DND-41 (cell line): ENCODE measurements at regions not wholly inside any gene's neighbourhood (a gene's known extent, or its start where the extent isn't known, plus 50 kb on each side); places are given as distances from the start of the nearest gene placed in this dataset.

Experiments used
- ATAC-seq: fragments of 200-7000 bp; cut with Tn5 transposase; 3 replicates; pipeline ENCODE4 v1.9.1; 2021; ENCODE audit warnings: low read depth; ENCODE audit not compliant: insufficient read depth
- DNase-seq: peaks from one replicate; pipeline ENCODE4 v3.0.0-alpha.2; 2020
- H2AFZ ChIP-seq: 2 replicates; pipeline ENCODE4 v1.6.0; 2012; ENCODE audit warnings: low read depth, low read length
- H3K27ac ChIP-seq: 2 replicates; pipeline ENCODE4 v1.5.1; 2012; ENCODE audit warnings: low read length, inconsistent platforms
- H3K27me3 ChIP-seq: fragments of 200-600 bp; sonication (generic); 2 replicates; pipeline ENCODE4 v1.6.0; 2012; ENCODE audit warnings: low read length, mild to moderate bottlenecking, inconsistent platforms; ENCODE audit not compliant: insufficient read depth, poor library complexity
- H3K36me3 ChIP-seq: 2 replicates; pipeline ENCODE4 v1.5.1; 2012; ENCODE audit warnings: low read length, inconsistent platforms; ENCODE audit not compliant: insufficient read depth
- H3K4me1 ChIP-seq: 2 replicates; pipeline ENCODE4 v1.5.1; 2012; ENCODE audit warnings: mild to moderate bottlenecking, low read length; ENCODE audit not compliant: insufficient read depth
- H3K4me2 ChIP-seq: 2 replicates; pipeline ENCODE4 v1.6.0; 2012; ENCODE audit warnings: mild to moderate bottlenecking, moderate library complexity, low read length, inconsistent platforms; ENCODE audit not compliant: insufficient read depth
- H3K4me3 ChIP-seq, 2 experiments: fragments of 200-600 bp in 1 of 2; shearing (Covaris generic) in 1 of 2; 2 replicates each; pipeline ENCODE4 v1.5.1; 2012 to 2016; ENCODE audit warnings: inconsistent platforms in 2 of 2, low read length in 2 of 2, mild to moderate bottlenecking in 2 of 2, low read depth in 1 of 2, moderate library complexity in 1 of 2
- H3K79me2 ChIP-seq: 2 replicates; pipeline ENCODE4 v1.6.0; 2012; ENCODE audit warnings: low read length, inconsistent platforms; ENCODE audit not compliant: insufficient read depth
- H3K9ac ChIP-seq: 2 replicates; pipeline ENCODE4 v1.6.0; 2012; ENCODE audit warnings: low read depth, mild to moderate bottlenecking, inconsistent platforms, low read length, moderate library complexity
- H3K9me3 ChIP-seq: 2 replicates; pipeline ENCODE4 v1.5.1; 2012; ENCODE audit warnings: low read length, moderate library complexity, mild to moderate bottlenecking, inconsistent platforms; ENCODE audit not compliant: insufficient read depth, severe bottlenecking
- H4K20me1 ChIP-seq: 2 replicates; pipeline ENCODE4 v1.6.0; 2012; ENCODE audit warnings: low read length; ENCODE audit not compliant: insufficient read depth
- EZH2 ChIP-seq: IDR thresholded peaks from 3 replicates; pipeline ENCODE4 v1.6.1; 2012; ENCODE audit warnings: borderline replicate concordance, low read depth, mild to moderate bottlenecking, moderate library complexity, low read length, inconsistent platforms; ENCODE audit not compliant: severe bottlenecking
- TF ChIP-seq, protein P1 (sequence below): IDR thresholded peaks from 2 replicates; pipeline ENCODE4 v1.5.1; 2012; ENCODE audit warnings: borderline replicate concordance, low read length, moderate library complexity, mild to moderate bottlenecking; ENCODE audit not compliant: poor library complexity, severe bottlenecking; ENCODE audit errors: extremely low read depth

DNA sequence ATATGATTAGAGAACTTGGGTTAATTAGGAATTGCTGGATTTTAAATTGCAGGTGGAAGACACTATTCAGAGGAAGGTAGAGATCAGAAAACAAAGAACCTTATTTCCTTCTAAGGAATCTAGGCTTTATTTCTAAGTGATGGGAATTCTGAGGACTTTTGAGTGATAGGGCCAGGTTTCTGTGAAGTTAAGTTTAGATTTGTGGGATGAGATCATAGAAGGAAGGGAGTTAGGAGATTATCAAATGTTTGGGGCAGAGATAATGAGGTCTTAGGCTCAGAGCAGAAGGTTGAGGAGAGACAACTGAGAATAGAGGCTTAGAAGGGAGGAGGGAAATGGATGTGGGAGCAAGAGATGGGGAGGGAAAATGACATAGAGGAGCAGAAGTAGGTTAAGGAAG is 109.7 kb upstream of the MMS22L start:
- H3K9ac ChIP-seq: no peak overlapping the region
- H3K36me3 ChIP-seq: no peaks in the 10 kb centered on the region
- H3K79me2 ChIP-seq: no peaks in the 10 kb centered on the region
- peaks cover 6% of the 10 kb centered on the region for H3K27me3 ChIP-seq
- no peak overlapping the region for H3K4me2 ChIP-seq
- no peaks in the 10 kb centered on the region for H4K20me1 ChIP-seq
- H3K4me1 ChIP-seq: no peaks in the 10 kb centered on the region
- no peak for ATAC-seq
- no peak overlapping the region for H2AFZ ChIP-seq
- H3K9me3 ChIP-seq: no peaks in the 10 kb centered on the region
- H3K27ac ChIP-seq: no peak overlapping the region
- no peak overlapping the region for H3K4me3 ChIP-seq
- no peak for DNase-seq
- TF ChIP-seq, protein P1, sequence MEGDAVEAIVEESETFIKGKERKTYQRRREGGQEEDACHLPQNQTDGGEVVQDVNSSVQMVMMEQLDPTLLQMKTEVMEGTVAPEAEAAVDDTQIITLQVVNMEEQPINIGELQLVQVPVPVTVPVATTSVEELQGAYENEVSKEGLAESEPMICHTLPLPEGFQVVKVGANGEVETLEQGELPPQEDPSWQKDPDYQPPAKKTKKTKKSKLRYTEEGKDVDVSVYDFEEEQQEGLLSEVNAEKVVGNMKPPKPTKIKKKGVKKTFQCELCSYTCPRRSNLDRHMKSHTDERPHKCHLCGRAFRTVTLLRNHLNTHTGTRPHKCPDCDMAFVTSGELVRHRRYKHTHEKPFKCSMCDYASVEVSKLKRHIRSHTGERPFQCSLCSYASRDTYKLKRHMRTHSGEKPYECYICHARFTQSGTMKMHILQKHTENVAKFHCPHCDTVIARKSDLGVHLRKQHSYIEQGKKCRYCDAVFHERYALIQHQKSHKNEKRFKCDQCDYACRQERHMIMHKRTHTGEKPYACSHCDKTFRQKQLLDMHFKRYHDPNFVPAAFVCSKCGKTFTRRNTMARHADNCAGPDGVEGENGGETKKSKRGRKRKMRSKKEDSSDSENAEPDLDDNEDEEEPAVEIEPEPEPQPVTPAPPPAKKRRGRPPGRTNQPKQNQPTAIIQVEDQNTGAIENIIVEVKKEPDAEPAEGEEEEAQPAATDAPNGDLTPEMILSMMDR: no peak
- no peak for TF ChIP-seq EZH2

DNA sequence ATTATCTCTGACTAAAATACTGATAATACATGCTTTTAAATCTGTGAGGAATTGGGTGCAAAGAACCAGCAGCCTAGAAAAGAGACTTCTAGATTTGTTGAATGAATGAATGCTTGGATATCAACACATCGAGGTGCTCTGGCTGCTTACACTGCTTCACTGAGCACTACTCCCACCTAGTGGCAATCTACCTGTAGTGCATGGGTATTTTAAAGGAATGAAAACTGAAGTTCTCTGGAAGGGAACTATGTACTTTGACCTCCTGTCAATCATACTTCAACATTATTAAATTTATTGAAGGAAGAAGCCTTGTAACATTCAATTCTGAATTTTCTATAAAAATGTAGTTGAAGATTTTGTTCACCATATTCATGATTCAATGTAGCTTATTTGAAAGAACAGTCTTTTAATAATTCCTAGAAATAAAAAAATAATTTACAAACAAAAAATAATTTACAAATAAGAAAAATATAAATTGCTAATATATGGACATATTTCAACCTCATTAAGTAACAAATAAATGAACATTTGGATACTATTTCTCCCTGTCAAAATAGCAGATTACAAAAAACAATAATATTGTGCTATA is 111.2 kb upstream of the MMS22L start:
- Histone ChIP-seq H4K20me1 (no peaks in the 10 kb centered on the region), H3K4me3 (no peak overlapping the region), H2AFZ (no peak overlapping the region), H3K79me2 (no peaks in the 10 kb centered on the region), H3K4me1 (no peaks in the 10 kb centered on the region), H3K27me3 (peaks cover 5% of the 10 kb centered on the region), H3K4me2 (no peak overlapping the region), H3K9me3 (no peaks in the 10 kb centered on the region), H3K36me3 (no peaks in the 10 kb centered on the region), H3K9ac (no peak overlapping the region), H3K27ac (no peak overlapping the region)
- DNase-seq (peak; percentile 39), ATAC-seq (peak; percentile 67; the same call in 2 of the 3 replicates)
- TF ChIP-seq, protein P1: peak; percentile 86
- no peak for TF ChIP-seq EZH2

- TF ChIP-seq EZH2: no peak
- TF ChIP-seq, protein P1: no peak
- no peaks in the 10 kb centered on the region for H4K20me1 ChIP-seq
Observed at GRCh38 chr6:97396880-97397279, 113.9 kb upstream of the MMS22L start.

GRCh38 chr6:97399208-97399607 is 116.2 kb upstream of the MMS22L start:
- Histone ChIP-seq H3K27ac (no peak overlapping the region), H3K9me3 (no peaks in the 10 kb centered on the region), H3K27me3 (no peaks in the 10 kb centered on the region), H4K20me1 (no peaks in the 10 kb centered on the region), H3K4me2 (no peak overlapping the region), H3K4me3 (no peak overlapping the region), H3K36me3 (no peaks in the 10 kb centered on the region), H3K79me2 (no peaks in the 10 kb centered on the region), H3K4me1 (no peaks in the 10 kb centered on the region), H3K9ac (no peak overlapping the region), H2AFZ (no peak overlapping the region)
- ATAC-seq: no peak
- TF ChIP-seq, protein P1: no peak
- TF ChIP-seq EZH2: no peak
- DNase-seq: no peak

More at GRCh38 chr6:97396880-97397279, 113.9 kb upstream of the MMS22L start:
- H3K79me2 ChIP-seq: no peaks in the 10 kb centered on the region
- H3K4me1 ChIP-seq: no peaks in the 10 kb centered on the region
- H3K27ac ChIP-seq: no peak overlapping the region
- no peak overlapping the region for H3K4me3 ChIP-seq
- H2AFZ ChIP-seq: no peak overlapping the region
- no peak overlapping the region for H3K4me2 ChIP-seq
- no peaks in the 10 kb centered on the region for H3K9me3 ChIP-seq
- DNase-seq (no peak), ATAC-seq (no peak)
- no peaks in the 10 kb centered on the region for H3K36me3 ChIP-seq
- H3K27me3 ChIP-seq: peaks cover 4% of the 10 kb centered on the region
- H3K9ac ChIP-seq: no peak overlapping the region
